ENCODE measurements at regions not wholly inside any gene's neighbourhood (a gene's known extent, or its start where the extent isn't known, plus 50 kb on each side); places are given as distances from the start of the nearest gene placed in this dataset.
"Not testable (repeated sequence)": the region's sequence is repeated elsewhere in the genome, so short reads cannot be mapped to it uniquely, and the experiment has no call there.

DNA sequence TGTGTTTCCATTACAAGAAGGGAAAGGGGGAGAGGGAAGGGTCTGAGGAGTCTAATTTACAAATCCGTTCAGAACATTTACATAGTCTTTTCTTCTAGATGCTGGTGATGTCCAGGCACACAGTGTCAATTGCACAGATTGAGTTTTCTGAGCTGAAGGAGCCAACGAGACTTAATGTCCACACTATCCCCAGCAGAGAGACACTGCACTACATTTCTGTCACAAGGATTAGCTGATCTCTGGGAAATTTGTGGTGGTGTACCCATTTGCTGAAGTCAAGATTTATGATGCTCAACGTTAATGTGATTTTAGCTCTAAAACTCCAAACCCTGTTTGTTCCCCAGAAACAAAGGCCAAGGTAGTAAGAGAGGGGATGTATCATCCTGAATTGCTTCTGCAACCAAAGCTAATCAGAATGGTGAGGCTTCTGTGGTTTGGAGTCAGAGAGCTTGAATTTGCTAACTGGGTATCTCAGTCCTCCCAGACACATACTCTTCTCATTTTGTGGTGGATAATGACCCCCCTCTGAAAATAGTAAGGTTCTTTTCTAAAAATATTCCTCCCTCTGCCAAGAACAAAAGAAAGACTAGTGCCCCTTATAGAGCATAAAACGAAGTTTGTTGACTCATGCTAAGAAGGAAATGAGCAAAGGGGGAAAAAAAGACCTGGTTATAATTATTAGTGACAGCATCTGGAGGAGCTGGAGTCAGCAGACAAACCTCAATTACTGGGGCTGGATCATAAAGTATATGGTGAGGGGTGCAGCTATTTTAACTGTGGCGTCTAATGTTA lies 416.9 kb downstream of the PSAT1 start:
- DNase-seq (ENCODE audit: low read depth), result no peak
- Histone ChIP-seq H3K36me3 (ENCODE audit: control insufficient read depth, insufficient read depth, low read length) (no peaks in the 10 kb centered on the region), H3K27me3 (ENCODE audit: control insufficient read depth, insufficient read depth, low read length) (no peaks in the 10 kb centered on the region), H3K4me3 (ENCODE audit: low read depth, low read length) (no peak overlapping the region)
- TF ChIP-seq, protein P1, sequence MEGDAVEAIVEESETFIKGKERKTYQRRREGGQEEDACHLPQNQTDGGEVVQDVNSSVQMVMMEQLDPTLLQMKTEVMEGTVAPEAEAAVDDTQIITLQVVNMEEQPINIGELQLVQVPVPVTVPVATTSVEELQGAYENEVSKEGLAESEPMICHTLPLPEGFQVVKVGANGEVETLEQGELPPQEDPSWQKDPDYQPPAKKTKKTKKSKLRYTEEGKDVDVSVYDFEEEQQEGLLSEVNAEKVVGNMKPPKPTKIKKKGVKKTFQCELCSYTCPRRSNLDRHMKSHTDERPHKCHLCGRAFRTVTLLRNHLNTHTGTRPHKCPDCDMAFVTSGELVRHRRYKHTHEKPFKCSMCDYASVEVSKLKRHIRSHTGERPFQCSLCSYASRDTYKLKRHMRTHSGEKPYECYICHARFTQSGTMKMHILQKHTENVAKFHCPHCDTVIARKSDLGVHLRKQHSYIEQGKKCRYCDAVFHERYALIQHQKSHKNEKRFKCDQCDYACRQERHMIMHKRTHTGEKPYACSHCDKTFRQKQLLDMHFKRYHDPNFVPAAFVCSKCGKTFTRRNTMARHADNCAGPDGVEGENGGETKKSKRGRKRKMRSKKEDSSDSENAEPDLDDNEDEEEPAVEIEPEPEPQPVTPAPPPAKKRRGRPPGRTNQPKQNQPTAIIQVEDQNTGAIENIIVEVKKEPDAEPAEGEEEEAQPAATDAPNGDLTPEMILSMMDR (IDR thresholded peaks at IDR 0.05; ENCODE audit: insufficient read depth, low read length, poor library complexity, severe bottlenecking), result no peak

DNA sequence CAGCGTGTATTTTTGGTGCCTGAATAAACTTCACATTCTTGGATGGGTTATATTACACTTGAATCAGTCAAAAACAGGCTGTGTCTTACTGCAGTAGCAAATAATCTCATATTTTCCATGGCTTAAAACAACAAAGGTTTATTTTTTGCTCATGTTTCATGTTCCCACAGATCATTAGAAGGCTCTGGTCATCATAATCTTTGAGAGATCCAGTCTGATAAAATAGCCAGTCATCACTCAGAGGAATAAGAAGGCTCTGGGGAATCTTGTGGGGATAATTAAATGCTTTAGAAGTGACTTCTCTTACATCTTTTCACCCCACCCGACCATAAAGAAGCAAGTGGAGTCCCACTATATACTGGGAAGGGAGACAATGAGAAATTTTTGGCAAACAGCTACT lies 417.7 kb downstream of the PSAT1 start:
- TF ChIP-seq, protein P1 (IDR thresholded peaks at IDR 0.05; ENCODE audit: insufficient read depth, low read length, poor library complexity, severe bottlenecking), result no peak
- DNase-seq (ENCODE audit: low read depth), result no peak
- Histone ChIP-seq H3K4me3 (ENCODE audit: low read depth, low read length) (no peak overlapping the region), H3K36me3 (ENCODE audit: control insufficient read depth, insufficient read depth, low read length) (no peaks in the 10 kb centered on the region), H3K27me3 (ENCODE audit: control insufficient read depth, insufficient read depth, low read length) (no peaks in the 10 kb centered on the region)

DNA sequence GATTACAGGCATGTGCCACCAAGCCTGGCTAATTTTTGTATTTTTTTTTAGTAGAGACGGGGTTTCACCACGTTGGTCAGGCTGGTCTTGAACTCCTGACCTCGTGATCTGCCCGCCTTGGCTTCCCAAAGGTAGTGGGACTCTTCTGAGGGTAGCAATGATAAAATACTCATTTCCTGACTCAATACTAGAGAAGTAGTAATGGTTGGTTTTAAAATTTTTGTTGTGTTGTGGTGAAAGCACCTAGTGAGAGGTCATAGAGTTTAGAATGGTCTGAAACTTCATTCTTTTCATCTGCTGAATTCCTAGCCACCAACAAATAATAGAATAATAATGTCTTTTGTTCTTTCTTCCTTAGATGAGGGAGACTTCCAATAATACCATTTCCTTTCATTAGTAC lies 422.1 kb downstream of the PSAT1 start:
- DNase-seq (ENCODE audit: low read depth); H3K36me3 ChIP-seq (ENCODE audit: control insufficient read depth, insufficient read depth, low read length); H3K27me3 ChIP-seq (ENCODE audit: control insufficient read depth, insufficient read depth, low read length); H3K4me3 ChIP-seq (ENCODE audit: low read depth, low read length): not testable (repeated sequence)

DNA sequence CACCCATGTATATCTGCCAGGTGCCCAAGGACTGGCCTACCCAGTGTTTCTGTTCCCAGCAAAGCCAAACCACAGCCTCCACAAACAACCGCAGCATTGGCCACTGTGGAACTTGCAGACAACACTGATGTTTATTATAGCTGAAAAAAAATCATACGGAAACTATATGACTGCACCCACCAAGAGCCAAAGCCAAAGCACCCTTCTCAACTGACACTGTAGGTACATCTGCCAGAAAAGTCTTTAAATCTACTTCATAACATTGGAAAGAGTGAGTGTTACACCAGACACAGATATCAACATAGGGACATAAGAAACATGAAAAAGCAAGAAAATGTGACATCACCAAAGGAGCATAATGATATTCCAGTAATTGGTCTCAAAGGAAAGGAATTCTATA lies 428.0 kb downstream of the PSAT1 start:
- DNase-seq (ENCODE audit: low read depth), result no peak
- no peaks in the 10 kb centered on the region for H3K36me3 ChIP-seq (ENCODE audit: control insufficient read depth, insufficient read depth, low read length)
- TF ChIP-seq, protein P1 (IDR thresholded peaks at IDR 0.05; ENCODE audit: insufficient read depth, low read length, poor library complexity, severe bottlenecking), result no peak
- H3K4me3 ChIP-seq (ENCODE audit: low read depth, low read length), result no peak overlapping the region
- no peaks in the 10 kb centered on the region for H3K27me3 ChIP-seq (ENCODE audit: control insufficient read depth, insufficient read depth, low read length)

DNA sequence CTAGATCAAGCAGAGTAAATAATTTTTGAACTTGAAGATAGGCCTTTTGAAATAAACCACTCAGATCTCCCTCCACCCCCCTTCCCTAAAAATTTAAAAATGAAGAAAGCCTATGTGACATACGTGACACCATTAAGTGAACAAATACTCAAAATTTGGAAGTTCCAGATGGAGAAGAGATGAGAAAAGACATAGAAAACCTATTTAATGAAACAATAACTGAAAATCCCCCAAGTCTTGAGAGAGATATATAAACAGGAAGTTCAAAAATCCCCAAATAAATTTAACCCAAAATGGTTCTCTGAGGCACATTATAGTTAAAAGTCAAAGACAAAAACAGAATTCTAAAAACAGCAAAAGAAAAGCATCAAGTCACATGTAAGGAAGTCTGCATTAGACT lies 428.6 kb downstream of the PSAT1 start:
- Histone ChIP-seq H3K27me3 (ENCODE audit: control insufficient read depth, insufficient read depth, low read length) (no peaks in the 10 kb centered on the region), H3K36me3 (ENCODE audit: control insufficient read depth, insufficient read depth, low read length) (no peaks in the 10 kb centered on the region), H3K4me3 (ENCODE audit: low read depth, low read length) (no peak overlapping the region)
- TF ChIP-seq, protein P1 (IDR thresholded peaks at IDR 0.05; ENCODE audit: insufficient read depth, low read length, poor library complexity, severe bottlenecking), result no peak
- no peak for DNase-seq (ENCODE audit: low read depth)

DNA sequence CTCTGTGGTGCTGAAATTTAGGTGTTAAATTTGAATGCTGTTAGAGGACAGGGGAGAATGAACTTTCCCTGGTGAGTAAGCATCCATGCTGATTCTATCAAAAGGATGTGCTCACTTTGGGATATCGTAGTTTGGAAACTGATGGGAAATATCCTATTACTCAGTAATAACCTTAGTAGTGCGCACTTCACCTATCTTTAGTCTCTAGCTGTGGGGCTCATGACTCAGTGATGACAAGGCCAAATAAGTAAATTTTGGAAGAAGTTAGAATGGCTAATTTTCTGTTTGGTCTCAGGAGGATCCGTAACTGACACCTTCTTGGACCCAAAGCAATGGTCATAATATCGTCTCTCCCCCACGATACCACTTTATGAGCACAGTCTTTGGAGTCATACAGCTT lies 448.4 kb downstream of the PSAT1 start:
- no peak for DNase-seq (ENCODE audit: low read depth)

More for the DNA sequence above, 448.4 kb downstream of the PSAT1 start:
- no peak overlapping the region for H3K4me3 ChIP-seq (ENCODE audit: low read depth, low read length)
- no peaks in the 10 kb centered on the region for H3K27me3 ChIP-seq (ENCODE audit: control insufficient read depth, insufficient read depth, low read length)
- no peaks in the 10 kb centered on the region for H3K36me3 ChIP-seq (ENCODE audit: control insufficient read depth, insufficient read depth, low read length)
- TF ChIP-seq, protein P1 (IDR thresholded peaks at IDR 0.05; ENCODE audit: insufficient read depth, low read length, poor library complexity, severe bottlenecking), result no peak
